ENCODE measurements at regions not wholly inside any gene's neighbourhood (a gene's known extent, or its start where the extent isn't known, plus 50 kb on each side); places are given as distances from the start of the nearest gene placed in this dataset.

GRCh38 chr7:15043931-15044330, 141.4 kb upstream of the DGKB start:
- CTCF ChIA-PET: no interaction called here
- DNase-seq (ENCODE audit: extremely low spot score): no peak
- TF ChIP-seq, protein P1, sequence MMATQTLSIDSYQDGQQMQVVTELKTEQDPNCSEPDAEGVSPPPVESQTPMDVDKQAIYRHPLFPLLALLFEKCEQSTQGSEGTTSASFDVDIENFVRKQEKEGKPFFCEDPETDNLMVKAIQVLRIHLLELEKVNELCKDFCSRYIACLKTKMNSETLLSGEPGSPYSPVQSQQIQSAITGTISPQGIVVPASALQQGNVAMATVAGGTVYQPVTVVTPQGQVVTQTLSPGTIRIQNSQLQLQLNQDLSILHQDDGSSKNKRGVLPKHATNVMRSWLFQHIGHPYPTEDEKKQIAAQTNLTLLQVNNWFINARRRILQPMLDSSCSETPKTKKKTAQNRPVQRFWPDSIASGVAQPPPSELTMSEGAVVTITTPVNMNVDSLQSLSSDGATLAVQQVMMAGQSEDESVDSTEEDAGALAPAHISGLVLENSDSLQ (IDR thresholded peaks at IDR 0.05): no peak
- TF ChIP-seq NFRKB (IDR thresholded peaks at IDR 0.05) (no peak), ZNF384 (IDR thresholded peaks at IDR 0.05) (no peak), ELF4 (IDR thresholded peaks at IDR 0.05) (no peak), FOXK2 (IDR thresholded peaks at IDR 0.05) (no peak), ARNT (IDR thresholded peaks at IDR 0.05) (no peak), LEF1 (IDR thresholded peaks at IDR 0.05; ENCODE audit: borderline replicate concordance) (no peak), L3MBTL2 (conservative IDR thresholded peaks at IDR 0.05) (no peak), BHLHE40 (IDR thresholded peaks at IDR 0.05; ENCODE audit: borderline replicate concordance) (no peak), FOXA1 (IDR thresholded peaks at IDR 0.05) (no peak), TARDBP (IDR thresholded peaks at IDR 0.05) (no peak), SUZ12 (IDR thresholded peaks at IDR 0.05) (no peak)
- POLR2A ChIA-PET: no interaction called here

DNA sequence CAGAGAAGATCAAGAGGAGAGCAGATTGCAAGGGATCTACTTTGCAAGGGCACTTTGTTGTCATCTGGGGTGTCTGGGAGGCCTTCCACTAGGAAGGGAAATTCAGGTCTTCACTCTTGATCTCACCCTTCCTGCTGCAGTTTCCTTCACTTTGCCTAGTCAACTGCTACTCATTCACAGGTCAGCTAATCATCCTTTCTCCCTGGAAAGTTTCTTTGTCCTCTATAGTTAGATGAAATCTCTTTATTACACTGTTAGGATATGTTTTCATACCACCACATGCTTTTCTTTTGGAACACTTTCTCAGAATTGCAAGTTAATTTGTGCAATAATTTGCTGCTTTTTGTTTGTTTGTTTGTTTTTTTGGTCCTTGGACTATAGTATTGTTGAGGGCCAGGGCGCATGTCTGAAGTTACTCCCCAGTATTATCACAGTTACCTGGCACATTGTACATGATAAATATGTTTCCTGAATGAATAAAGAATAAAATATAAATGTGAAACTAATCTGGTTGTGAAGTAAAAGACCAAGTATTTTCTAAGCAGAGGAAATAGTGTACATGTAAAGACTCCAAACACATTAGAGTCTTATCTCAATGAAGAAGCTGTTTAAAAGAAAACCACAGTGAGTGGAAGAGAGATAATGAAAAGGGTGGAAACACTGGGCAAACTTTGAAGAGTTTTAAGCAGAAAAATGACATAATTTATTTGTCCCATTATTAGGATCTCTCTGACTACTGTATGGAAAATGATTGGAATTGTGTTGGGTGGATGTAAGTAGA, 139.9 kb upstream of the DGKB start:
- ChIA-PET CTCF (interaction anchor here (0.6 kb wide), 1 partner anchor 9 kb away, joined by 5 read pairs; no protein-coding TSS in a partner anchor), POLR2A (no interaction called here)
- no peak for DNase-seq (ENCODE audit: extremely low spot score)
- TF ChIP-seq BHLHE40 (IDR thresholded peaks at IDR 0.05; ENCODE audit: borderline replicate concordance) (no peak), ZNF384 (IDR thresholded peaks at IDR 0.05) (no peak), LEF1 (IDR thresholded peaks at IDR 0.05; ENCODE audit: borderline replicate concordance) (no peak), SUZ12 (IDR thresholded peaks at IDR 0.05) (no peak), SP1 (IDR thresholded peaks at IDR 0.05) (no peak), FOXM1 (IDR thresholded peaks at IDR 0.05; ENCODE audit: borderline replicate concordance) (no peak), ARNT (IDR thresholded peaks at IDR 0.05) (no peak), ELF4 (IDR thresholded peaks at IDR 0.05) (no peak), HDGF (IDR thresholded peaks at IDR 0.05; ENCODE audit: borderline replicate concordance) (no peak), FOXA1 (IDR thresholded peaks at IDR 0.05) (no peak), TARDBP (IDR thresholded peaks at IDR 0.05) (no peak), NFRKB (IDR thresholded peaks at IDR 0.05) (no peak), FOXK2 (IDR thresholded peaks at IDR 0.05) (no peak)

- TF ChIP-seq ARNT (IDR thresholded peaks at IDR 0.05) (no peak), TARDBP (IDR thresholded peaks at IDR 0.05) (no peak), FOXM1 (IDR thresholded peaks at IDR 0.05; ENCODE audit: borderline replicate concordance) (no peak), SUZ12 (IDR thresholded peaks at IDR 0.05) (no peak), BHLHE40 (IDR thresholded peaks at IDR 0.05; ENCODE audit: borderline replicate concordance) (no peak), CTBP1 (IDR thresholded peaks at IDR 0.05; ENCODE audit: borderline replicate concordance) (no peak), SP1 (IDR thresholded peaks at IDR 0.05) (no peak), LEF1 (IDR thresholded peaks at IDR 0.05; ENCODE audit: borderline replicate concordance) (no peak), L3MBTL2 (conservative IDR thresholded peaks at IDR 0.05) (no peak), NFRKB (IDR thresholded peaks at IDR 0.05) (no peak), FOXA1 (IDR thresholded peaks at IDR 0.05) (no peak), ELF4 (IDR thresholded peaks at IDR 0.05) (no peak)
- TF ChIP-seq, protein P1 (IDR thresholded peaks at IDR 0.05): no peak
- CTCF ChIA-PET: no interaction called here
- POLR2A ChIA-PET: no interaction called here
- DNase-seq (ENCODE audit: extremely low spot score): no peak
These were observed 138.7 kb upstream of the DGKB start for GRCh38 chr7:15041226-15041625.

DNA sequence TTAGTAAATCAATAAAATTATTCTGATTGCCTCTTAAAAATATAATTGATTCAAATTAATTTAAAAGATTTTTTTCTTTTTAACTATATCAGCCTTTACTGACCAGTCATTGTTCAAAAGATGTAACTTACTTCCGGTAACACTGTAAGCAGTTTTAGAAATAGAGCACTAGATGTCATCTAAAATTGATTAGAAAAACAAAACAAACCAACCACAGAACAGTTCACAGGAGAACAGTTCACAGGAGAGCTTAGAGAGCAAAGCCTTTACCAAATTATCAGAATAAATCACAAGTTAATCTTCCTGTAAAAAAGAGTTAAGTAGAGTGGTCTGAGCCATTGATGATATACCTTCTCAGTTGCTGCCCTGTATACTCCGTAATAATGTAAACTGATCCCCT, 133.3 kb upstream of the DGKB start:
- DNase-seq (ENCODE audit: extremely low spot score): no peak
- ChIA-PET CTCF (no interaction called here), POLR2A (no interaction called here)
- TF ChIP-seq FOXM1 (IDR thresholded peaks at IDR 0.05; ENCODE audit: borderline replicate concordance): no peak
- TF ChIP-seq, protein P1 (IDR thresholded peaks at IDR 0.05): no peak
- TF ChIP-seq TARDBP (IDR thresholded peaks at IDR 0.05): no peak

- CTCF ChIA-PET: no interaction called here
- POLR2A ChIA-PET: no interaction called here
- DNase-seq (ENCODE audit: extremely low spot score): no peak
- TF ChIP-seq FOXA1 (IDR thresholded peaks at IDR 0.05): no peak
- TF ChIP-seq, protein P1 (IDR thresholded peaks at IDR 0.05): no peak
- TF ChIP-seq BHLHE40 (IDR thresholded peaks at IDR 0.05; ENCODE audit: borderline replicate concordance): no peak
- TF ChIP-seq ARNT (IDR thresholded peaks at IDR 0.05): no peak
- TF ChIP-seq ELF4 (IDR thresholded peaks at IDR 0.05): no peak
- no peak for TF ChIP-seq LEF1 (IDR thresholded peaks at IDR 0.05; ENCODE audit: borderline replicate concordance)
- no peak for TF ChIP-seq SP1 (IDR thresholded peaks at IDR 0.05)
- no peak for TF ChIP-seq TARDBP (IDR thresholded peaks at IDR 0.05)
- TF ChIP-seq SUZ12 (IDR thresholded peaks at IDR 0.05): no peak
- TF ChIP-seq HDGF (IDR thresholded peaks at IDR 0.05; ENCODE audit: borderline replicate concordance): no peak
- no peak for TF ChIP-seq CTBP1 (IDR thresholded peaks at IDR 0.05; ENCODE audit: borderline replicate concordance)
- no peak for TF ChIP-seq FOXM1 (IDR thresholded peaks at IDR 0.05; ENCODE audit: borderline replicate concordance)
- TF ChIP-seq NFRKB (IDR thresholded peaks at IDR 0.05): no peak
- TF ChIP-seq FOXK2 (IDR thresholded peaks at IDR 0.05): no peak
- TF ChIP-seq ZNF384 (IDR thresholded peaks at IDR 0.05): no peak
- TF ChIP-seq L3MBTL2 (conservative IDR thresholded peaks at IDR 0.05): no peak
These were observed 130.5 kb upstream of the DGKB start for GRCh38 chr7:15033039-15033438.

Measured in HEK293T (cell line).